ENCODE measurements at regions not wholly inside any gene's neighbourhood (a gene's known extent, or its start where the extent isn't known, plus 50 kb on each side); places are given as distances from the start of the nearest gene placed in this dataset.

- TF ChIP-seq, protein P1, sequence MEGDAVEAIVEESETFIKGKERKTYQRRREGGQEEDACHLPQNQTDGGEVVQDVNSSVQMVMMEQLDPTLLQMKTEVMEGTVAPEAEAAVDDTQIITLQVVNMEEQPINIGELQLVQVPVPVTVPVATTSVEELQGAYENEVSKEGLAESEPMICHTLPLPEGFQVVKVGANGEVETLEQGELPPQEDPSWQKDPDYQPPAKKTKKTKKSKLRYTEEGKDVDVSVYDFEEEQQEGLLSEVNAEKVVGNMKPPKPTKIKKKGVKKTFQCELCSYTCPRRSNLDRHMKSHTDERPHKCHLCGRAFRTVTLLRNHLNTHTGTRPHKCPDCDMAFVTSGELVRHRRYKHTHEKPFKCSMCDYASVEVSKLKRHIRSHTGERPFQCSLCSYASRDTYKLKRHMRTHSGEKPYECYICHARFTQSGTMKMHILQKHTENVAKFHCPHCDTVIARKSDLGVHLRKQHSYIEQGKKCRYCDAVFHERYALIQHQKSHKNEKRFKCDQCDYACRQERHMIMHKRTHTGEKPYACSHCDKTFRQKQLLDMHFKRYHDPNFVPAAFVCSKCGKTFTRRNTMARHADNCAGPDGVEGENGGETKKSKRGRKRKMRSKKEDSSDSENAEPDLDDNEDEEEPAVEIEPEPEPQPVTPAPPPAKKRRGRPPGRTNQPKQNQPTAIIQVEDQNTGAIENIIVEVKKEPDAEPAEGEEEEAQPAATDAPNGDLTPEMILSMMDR (IDR thresholded peaks at IDR 0.05; ENCODE audit: low read depth, low read length): no peak
- no peak for TF ChIP-seq EZH2phosphoT487 (IDR thresholded peaks at IDR 0.05; ENCODE audit: low read depth)
Observed at GRCh38 chr10:113463083-113463482, 89.8 kb upstream of the HABP2 start.

All from OCI-LY3 (cell line).